B cell (primary cell): ENCODE measurements at regions not wholly inside any gene's neighbourhood (a gene's known extent, or its start where the extent isn't known, plus 50 kb on each side); places are given as distances from the start of the nearest gene placed in this dataset.
"Not testable (repeated sequence)": the region's sequence is repeated elsewhere in the genome, so short reads cannot be mapped to it uniquely, and the experiment has no call there.

Experiments used
- ATAC-seq: fragments of 200-7000 bp; cut with Tn5 transposase; one replicate; pipeline ENCODE4 v1.10.0; 2021; ENCODE audit warnings: low read depth, mild to moderate bottlenecking, moderate number of reproducible peaks, moderate library complexity
- CTCF ChIA-PET: fragments of 350-600 bp; sonication (Branson Sonifier 250); formaldehyde crosslinking; loops from one replicate; lab custom pipeline; 2021; ENCODE audit warnings: antibody characterized with exemption, inconsistent platforms; lab: Charles Lee
- POLR2A ChIA-PET: fragments of 350-600 bp; sonication (Branson Sonifier 250); formaldehyde crosslinking; loops from one replicate; lab custom pipeline; 2021; ENCODE audit warnings: antibody characterized with exemption; lab: Charles Lee
- DNase-seq: peaks from one replicate; pipeline ENCODE4 v3.0.0; 2013
- H2AFZ ChIP-seq: 2 replicates; pipeline ENCODE4 v1.6.1; 2012; ENCODE audit warnings: mild to moderate bottlenecking, low read depth, low read length; ENCODE audit not compliant: insufficient read depth, poor library complexity, severe bottlenecking
- H3K27ac ChIP-seq, 2 donors: 1 replicate in 1 of 2; 2 replicates in 1 of 2; pipeline ENCODE4 v1.5.1; 2012 to 2013; ENCODE audit warnings: low read length in 2 of 2, mild to moderate bottlenecking in 2 of 2, moderate library complexity in 1 of 2
- H3K27me3 ChIP-seq, 4 experiments: fragments of 200-600 bp in 1 of 4; sonication (generic) in 1 of 4; replicated peaks in 1 of 4; 1 replicate in 2 of 4; 2 replicates in 2 of 4; pipeline versions ENCODE4 v1.6.1 to v1.7.0; 2013 to 2016; ENCODE audit warnings: low read length in 3 of 4, mild to moderate bottlenecking in 2 of 4, mixed read lengths in 1 of 4, moderate library complexity in 1 of 4; ENCODE audit not compliant: insufficient read depth in 4 of 4, control insufficient read depth in 3 of 4; ENCODE audit errors: control extremely low read depth in 1 of 4
- H3K36me3 ChIP-seq, 2 experiments: replicated peaks in 1 of 2; 1 replicate in 1 of 2; 2 replicates in 1 of 2; pipeline versions ENCODE4 v1.6.1 to v1.7.1; 2013; ENCODE audit warnings: low read length in 1 of 2; ENCODE audit not compliant: insufficient read depth in 2 of 2, control insufficient read depth in 1 of 2; ENCODE audit errors: control extremely low read depth in 1 of 2, extremely low read depth in 1 of 2
- H3K4me1 ChIP-seq, 2 donors: fragments of 200-600 bp in 1 of 2; sonication (generic) in 1 of 2; 1 replicate in 1 of 2; 2 replicates in 1 of 2; pipeline versions ENCODE4 v1.5.1 to v1.6.1; 2013 to 2017; ENCODE audit warnings: low read length in 2 of 2; ENCODE audit not compliant: control insufficient read depth in 2 of 2, insufficient read depth in 2 of 2
- H3K4me2 ChIP-seq: replicated peaks from 2 replicates; pipeline ENCODE3; 2012; ENCODE audit warnings: mild to moderate bottlenecking, low read depth, low read length; ENCODE audit not compliant: poor library complexity, severe bottlenecking
- H3K4me3 ChIP-seq, 5 experiments: fragments of 200-600 bp in 1 of 5; sonication (generic) in 1 of 5; 1 replicate in 3 of 5; 2 replicates in 2 of 5; pipeline versions ENCODE4 v1.5.1 to v1.7.0; 2011 to 2016; ENCODE audit warnings: low read length in 4 of 5, mild to moderate bottlenecking in 4 of 5, low read depth in 2 of 5, control low read depth in 1 of 5, moderate library complexity in 1 of 5; ENCODE audit not compliant: insufficient read depth in 1 of 5; ENCODE audit errors: control extremely low read depth in 1 of 5, extremely low read depth in 1 of 5
- H3K79me2 ChIP-seq: fragments of 200-600 bp; sonication (generic); one replicate; pipeline ENCODE4 v1.6.0; 2016; ENCODE audit warnings: low read length; ENCODE audit not compliant: control insufficient read depth, insufficient read depth
- H3K9ac ChIP-seq: fragments of 200-600 bp; sonication (generic); 2 replicates; pipeline ENCODE4 v1.6.1; 2017; ENCODE audit warnings: mild to moderate bottlenecking, low read length, moderate library complexity
- H3K9me3 ChIP-seq, 3 donors: one replicate each; pipeline versions ENCODE4 v1.6.1 to v1.7.1; 2013; ENCODE audit warnings: low read length in 2 of 3; ENCODE audit not compliant: control insufficient read depth in 2 of 3, insufficient read depth in 1 of 3; ENCODE audit errors: control extremely low read depth in 1 of 3
- H4K20me1 ChIP-seq: 2 replicates; pipeline ENCODE4 v1.6.0; 2012; ENCODE audit warnings: mild to moderate bottlenecking, low read length; ENCODE audit not compliant: insufficient read depth, control insufficient read depth, poor library complexity, severe bottlenecking
- H3K27ac Mint-ChIP-seq: one replicate; pipeline ENCODE4 v1.8.0; 2021; ENCODE audit warnings: mixed read lengths
- H3K27me3 Mint-ChIP-seq: one replicate; pipeline ENCODE4 v1.8.0; 2021; ENCODE audit warnings: mixed read lengths
- H3K4me1 Mint-ChIP-seq: one replicate; pipeline ENCODE4 v1.8.0; 2021; ENCODE audit warnings: mixed read lengths
- H3K4me3 Mint-ChIP-seq: one replicate; pipeline ENCODE4 v1.8.0; 2021; ENCODE audit warnings: mixed read lengths
- H3K9me3 Mint-ChIP-seq: one replicate; pipeline ENCODE4 v1.8.0; 2022; ENCODE audit warnings: mixed read lengths; ENCODE audit not compliant: insufficient read depth
- WGBS: methylation state at CpG from one replicate; pipeline ENCODE4 v1.1.5; 2013; ENCODE audit warnings: missing lambda C conversion rate; ENCODE audit not compliant: insufficient coverage; 5-methylcytosine and 5-hydroxymethylcytosine counted together
- intact Hi-C: fragments of 100-400 bp; cut with micrococcal nuclease; formaldehyde crosslinking; loops from one replicate; pipeline ENCODE4 v1.10.0; 2022
- TF ChIP-seq, protein P1 (sequence below): fragments of 200-600 bp; IDR thresholded peaks from one replicate; pipeline ENCODE4 v1.8.0; 2022; ENCODE audit warnings: antibody characterized with exemption, mild to moderate bottlenecking

DNA sequence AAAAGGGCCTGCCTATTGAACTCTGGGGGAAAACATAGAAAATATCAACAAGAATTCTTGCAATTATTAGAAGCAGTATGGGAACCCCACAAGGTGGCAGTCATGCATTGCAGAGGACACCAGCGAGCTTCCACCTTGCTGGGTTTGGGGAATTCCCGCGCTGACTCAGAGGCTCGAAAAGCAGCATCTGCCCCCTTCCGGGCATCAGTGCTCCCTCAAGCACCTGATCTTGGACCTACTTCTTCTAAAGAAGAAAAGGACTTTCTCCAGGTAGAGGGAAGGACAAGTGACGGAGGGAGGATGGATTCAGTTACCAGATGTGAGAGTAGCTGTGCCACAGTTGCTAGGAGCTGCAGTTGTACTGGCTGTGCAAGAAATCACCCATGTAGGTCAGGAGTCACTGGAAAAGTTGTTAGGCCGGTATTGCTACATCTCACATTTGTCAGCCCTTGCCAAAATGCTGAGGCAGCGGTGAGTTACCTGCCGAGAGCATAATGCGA, 415.7 kb downstream of the DIRAS2 start:
- H2AFZ ChIP-seq, ATAC-seq, H3K9me3 ChIP-seq, H3K4me3 Mint-ChIP-seq, H3K4me3 ChIP-seq, H3K36me3 ChIP-seq, H3K4me1 Mint-ChIP-seq, H3K79me2 ChIP-seq, H3K9ac ChIP-seq, H3K27ac ChIP-seq, H3K9me3 Mint-ChIP-seq, H3K4me1 ChIP-seq, H3K4me2 ChIP-seq, H4K20me1 ChIP-seq, H3K27me3 ChIP-seq, POLR2A ChIA-PET, H3K27me3 Mint-ChIP-seq: not testable (repeated sequence)
- intact Hi-C loops, result loop anchor here (1.0 to 5.0 kb wide), 4 partner anchors 85 to 644 kb away; no protein-coding TSS in a partner anchor
- peak overlapping the region; percentile 1 for H3K27ac Mint-ChIP-seq
- peak; percentile 75 for DNase-seq
- WGBS, result 19% methylated on average over 4 of the region's 10 CpGs
- CTCF ChIA-PET, result interaction anchor here (1.0 to 3.1 kb wide), 8 partner anchors 21 to 646 kb away, joined by 3 to 19 read pairs (median 4); no protein-coding TSS in a partner anchor
- TF ChIP-seq, protein P1, sequence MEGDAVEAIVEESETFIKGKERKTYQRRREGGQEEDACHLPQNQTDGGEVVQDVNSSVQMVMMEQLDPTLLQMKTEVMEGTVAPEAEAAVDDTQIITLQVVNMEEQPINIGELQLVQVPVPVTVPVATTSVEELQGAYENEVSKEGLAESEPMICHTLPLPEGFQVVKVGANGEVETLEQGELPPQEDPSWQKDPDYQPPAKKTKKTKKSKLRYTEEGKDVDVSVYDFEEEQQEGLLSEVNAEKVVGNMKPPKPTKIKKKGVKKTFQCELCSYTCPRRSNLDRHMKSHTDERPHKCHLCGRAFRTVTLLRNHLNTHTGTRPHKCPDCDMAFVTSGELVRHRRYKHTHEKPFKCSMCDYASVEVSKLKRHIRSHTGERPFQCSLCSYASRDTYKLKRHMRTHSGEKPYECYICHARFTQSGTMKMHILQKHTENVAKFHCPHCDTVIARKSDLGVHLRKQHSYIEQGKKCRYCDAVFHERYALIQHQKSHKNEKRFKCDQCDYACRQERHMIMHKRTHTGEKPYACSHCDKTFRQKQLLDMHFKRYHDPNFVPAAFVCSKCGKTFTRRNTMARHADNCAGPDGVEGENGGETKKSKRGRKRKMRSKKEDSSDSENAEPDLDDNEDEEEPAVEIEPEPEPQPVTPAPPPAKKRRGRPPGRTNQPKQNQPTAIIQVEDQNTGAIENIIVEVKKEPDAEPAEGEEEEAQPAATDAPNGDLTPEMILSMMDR, result peak; percentile 84

GRCh38 chr9:90233081-90233480, 409.5 kb downstream of the DIRAS2 start:
- H3K4me3 ChIP-seq, H3K4me2 ChIP-seq, H3K36me3 ChIP-seq, H3K9ac ChIP-seq, H2AFZ ChIP-seq, H3K4me1 Mint-ChIP-seq, H3K27ac Mint-ChIP-seq, intact Hi-C loops, H3K9me3 Mint-ChIP-seq, ATAC-seq, H4K20me1 ChIP-seq, H3K27me3 ChIP-seq, POLR2A ChIA-PET, H3K79me2 ChIP-seq, H3K9me3 ChIP-seq, DNase-seq, H3K27me3 Mint-ChIP-seq, H3K4me3 Mint-ChIP-seq, H3K27ac ChIP-seq, H3K4me1 ChIP-seq: not testable (repeated sequence)
- CTCF ChIA-PET, result interaction anchor here (0.7 kb wide), 1 partner anchor 19 kb away, joined by 4 read pairs; no protein-coding TSS in a partner anchor
- WGBS, result no CpG with 5 or more reads among the region's 4 CpGs
